CD14-positive monocyte (primary cell): ENCODE measurements at regions not wholly inside any gene's neighbourhood (a gene's known extent, or its start where the extent isn't known, plus 50 kb on each side); places are given as distances from the start of the nearest gene placed in this dataset.

ENCODE experiments used
- DNase-seq, 3 donors: peaks; one replicate each; pipeline ENCODE4 v3.0.0-alpha.2; 2011 to 2022
- H2AFZ ChIP-seq: 2 replicates; pipeline ENCODE4 v1.6.0; 2012; ENCODE audit warnings: mild to moderate bottlenecking, low read depth, low read length, inconsistent platforms; ENCODE audit not compliant: insufficient read depth, poor library complexity, severe bottlenecking
- H3K27ac ChIP-seq, 2 donors: 1 replicate in 1 of 2; 2 replicates in 1 of 2; pipeline ENCODE4 v1.5.1; 2012 to 2013; ENCODE audit warnings: low read length in 2 of 2, control low read depth in 1 of 2, inconsistent platforms in 1 of 2, low read depth in 1 of 2, mild to moderate bottlenecking in 1 of 2
- H3K27me3 ChIP-seq, 2 donors: one replicate each; pipeline versions ENCODE4 v1.6.0 to v1.6.1; 2011 to 2013; ENCODE audit warnings: low read length in 2 of 2; ENCODE audit not compliant: control insufficient read depth in 2 of 2, insufficient read depth in 2 of 2
- H3K36me3 ChIP-seq, 2 donors: replicated peaks in 1 of 2; 1 replicate in 1 of 2; 2 replicates in 1 of 2; pipeline versions ENCODE4 v1.5.1 to v1.6.1; 2012 to 2013; ENCODE audit warnings: low read length in 2 of 2, control low read depth in 1 of 2, inconsistent platforms in 1 of 2, mild to moderate bottlenecking in 1 of 2; ENCODE audit not compliant: insufficient read depth in 2 of 2, control insufficient read depth in 1 of 2
- H3K4me1 ChIP-seq, 2 donors: 1 replicate in 1 of 2; 2 replicates in 1 of 2; pipeline versions ENCODE4 v1.5.1 to v1.6.1; 2012 to 2013; ENCODE audit warnings: low read length in 2 of 2, control low read depth in 1 of 2, inconsistent platforms in 1 of 2, mild to moderate bottlenecking in 1 of 2, moderate library complexity in 1 of 2; ENCODE audit not compliant: insufficient read depth in 2 of 2, control insufficient read depth in 1 of 2
- H3K4me2 ChIP-seq: replicated peaks from 2 replicates; pipeline ENCODE3; 2012; ENCODE audit warnings: low read length, moderate library complexity, mild to moderate bottlenecking; ENCODE audit not compliant: poor library complexity, severe bottlenecking; ENCODE audit errors: extremely low read depth
- H3K4me3 ChIP-seq, 3 experiments: fragments of 200-600 bp in 1 of 3; sonication (generic) in 1 of 3; replicated peaks in 1 of 3; 1 replicate in 2 of 3; 2 replicates in 1 of 3; pipeline ENCODE4 v1.5.1; 2011 to 2013; ENCODE audit warnings: low read length in 3 of 3, mild to moderate bottlenecking in 3 of 3, control low read depth in 2 of 3, low read depth in 2 of 3, inconsistent platforms in 1 of 3, moderate library complexity in 1 of 3
- H3K79me2 ChIP-seq: 2 replicates; pipeline ENCODE4 v1.6.0; 2012; ENCODE audit warnings: mild to moderate bottlenecking, control low read depth, inconsistent platforms, low read length, moderate library complexity; ENCODE audit not compliant: insufficient read depth
- H3K9ac ChIP-seq: 2 replicates; pipeline ENCODE4 v1.6.0; 2017; ENCODE audit warnings: low read length, mild to moderate bottlenecking; ENCODE audit not compliant: insufficient read depth, poor library complexity, severe bottlenecking
- H3K9me3 ChIP-seq, 2 donors: replicated peaks in 1 of 2; 1 replicate in 1 of 2; 2 replicates in 1 of 2; pipeline versions ENCODE4 v1.5.1 to v1.6.1; 2012 to 2013; ENCODE audit warnings: low read length in 2 of 2, control low read depth in 1 of 2; ENCODE audit not compliant: control insufficient read depth in 1 of 2, insufficient read depth in 1 of 2
- H4K20me1 ChIP-seq: 2 replicates; pipeline ENCODE4 v1.6.0; 2012; ENCODE audit warnings: mild to moderate bottlenecking, low read length, control low read depth, moderate library complexity; ENCODE audit not compliant: insufficient read depth
- H3K27ac Mint-ChIP-seq, 7 donors: one replicate each; pipeline ENCODE4 v1.8.0; 2020; ENCODE audit warnings: mild to moderate bottlenecking in 7 of 7, mixed read lengths in 7 of 7, moderate library complexity in 6 of 7, inconsistent platforms in 2 of 7
- H3K27me3 Mint-ChIP-seq, 3 donors: one replicate each; pipeline ENCODE4 v1.8.0; 2021 to 2022; ENCODE audit warnings: low read depth in 3 of 3, mild to moderate bottlenecking in 3 of 3, mixed read lengths in 3 of 3, moderate library complexity in 3 of 3, inconsistent platforms in 1 of 3
- H3K36me3 Mint-ChIP-seq, 2 donors: one replicate each; pipeline ENCODE4 v1.8.0; 2020; ENCODE audit warnings: mixed read lengths in 2 of 2, inconsistent platforms in 1 of 2, mild to moderate bottlenecking in 1 of 2
- H3K4me1 Mint-ChIP-seq: one replicate; pipeline ENCODE4 v1.8.0; 2020; ENCODE audit warnings: mild to moderate bottlenecking, mixed read lengths
- H3K4me3 Mint-ChIP-seq, 2 donors: one replicate each; pipeline ENCODE4 v1.8.0; 2020; ENCODE audit warnings: mild to moderate bottlenecking in 2 of 2, mixed read lengths in 2 of 2, moderate library complexity in 1 of 2
- H3K9me3 Mint-ChIP-seq, 7 donors: one replicate each; pipeline ENCODE4 v1.8.0; 2020 to 2022; ENCODE audit warnings: mixed read lengths in 7 of 7, mild to moderate bottlenecking in 6 of 7, moderate library complexity in 6 of 7, inconsistent platforms in 2 of 7
- WGBS: methylation state at CpG from one replicate; pipeline ENCODE4 v1.1.5; 2013; ENCODE audit warnings: missing lambda C conversion rate; ENCODE audit not compliant: insufficient coverage; 5-methylcytosine and 5-hydroxymethylcytosine counted together
- intact Hi-C, 2 donors: fragments of 100-400 bp; cut with micrococcal nuclease; formaldehyde crosslinking; loops; one replicate each; pipeline versions ENCODE4 v1.15.0 to v1.15.1; 2023
- TF ChIP-seq, protein P1 (sequence below): fragments of 200-600 bp; IDR thresholded peaks from one replicate; pipeline ENCODE4 v1.8.0; 2022; ENCODE audit warnings: antibody characterized with exemption, mild to moderate bottlenecking

DNA sequence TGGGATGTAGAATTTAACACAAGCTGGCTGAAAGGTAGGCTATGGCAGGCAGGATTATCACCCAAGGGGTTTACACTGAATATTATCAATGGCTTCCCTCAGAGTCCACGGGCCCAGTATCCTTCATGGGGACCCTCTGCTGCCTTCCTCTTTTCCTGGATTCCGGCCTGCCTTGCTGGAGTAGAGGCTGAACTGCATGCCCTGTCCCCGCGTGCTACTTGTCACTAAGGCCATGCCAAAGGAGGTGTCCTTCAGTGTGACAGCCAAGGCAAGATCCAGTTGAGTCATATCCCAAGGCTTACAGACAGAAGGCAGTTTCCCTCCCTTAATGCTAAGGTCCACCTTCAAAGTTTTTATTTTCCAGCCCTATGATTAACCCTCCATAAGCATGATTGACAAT lies 156.3 kb downstream of the CYP26B1 start:
- H3K36me3 Mint-ChIP-seq, result no peaks in the 10 kb centered on the region
- H3K27me3 ChIP-seq, result no peaks in the 10 kb centered on the region
- no peak overlapping the region for H3K4me3 ChIP-seq
- WGBS, result 96% methylated on average over 4 of the region's 4 CpGs
- H3K27ac Mint-ChIP-seq, result no peak overlapping the region
- no peak overlapping the region for H3K4me3 Mint-ChIP-seq
- no peak overlapping the region for H2AFZ ChIP-seq
- no peaks in the 10 kb centered on the region for H3K79me2 ChIP-seq
- no peak overlapping the region for H3K4me2 ChIP-seq
- no peak overlapping the region for H3K27ac ChIP-seq
- no peaks in the 10 kb centered on the region for H3K4me1 ChIP-seq
- H3K9me3 Mint-ChIP-seq, result peaks cover 0 to 5% (median 0%) of the 10 kb centered on the region in 7 donors
- intact Hi-C loops, result no loop called here
- TF ChIP-seq, protein P1, sequence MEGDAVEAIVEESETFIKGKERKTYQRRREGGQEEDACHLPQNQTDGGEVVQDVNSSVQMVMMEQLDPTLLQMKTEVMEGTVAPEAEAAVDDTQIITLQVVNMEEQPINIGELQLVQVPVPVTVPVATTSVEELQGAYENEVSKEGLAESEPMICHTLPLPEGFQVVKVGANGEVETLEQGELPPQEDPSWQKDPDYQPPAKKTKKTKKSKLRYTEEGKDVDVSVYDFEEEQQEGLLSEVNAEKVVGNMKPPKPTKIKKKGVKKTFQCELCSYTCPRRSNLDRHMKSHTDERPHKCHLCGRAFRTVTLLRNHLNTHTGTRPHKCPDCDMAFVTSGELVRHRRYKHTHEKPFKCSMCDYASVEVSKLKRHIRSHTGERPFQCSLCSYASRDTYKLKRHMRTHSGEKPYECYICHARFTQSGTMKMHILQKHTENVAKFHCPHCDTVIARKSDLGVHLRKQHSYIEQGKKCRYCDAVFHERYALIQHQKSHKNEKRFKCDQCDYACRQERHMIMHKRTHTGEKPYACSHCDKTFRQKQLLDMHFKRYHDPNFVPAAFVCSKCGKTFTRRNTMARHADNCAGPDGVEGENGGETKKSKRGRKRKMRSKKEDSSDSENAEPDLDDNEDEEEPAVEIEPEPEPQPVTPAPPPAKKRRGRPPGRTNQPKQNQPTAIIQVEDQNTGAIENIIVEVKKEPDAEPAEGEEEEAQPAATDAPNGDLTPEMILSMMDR, result no peak
- H3K27me3 Mint-ChIP-seq, result peaks cover 0 to 8% (median 7%) of the 10 kb centered on the region in 3 donors
- no peaks in the 10 kb centered on the region for H3K36me3 ChIP-seq
- no peaks in the 10 kb centered on the region for H3K4me1 Mint-ChIP-seq
- DNase-seq, result no peak
- H3K9ac ChIP-seq, result no peak overlapping the region
- H3K9me3 ChIP-seq, result no peaks in the 10 kb centered on the region
- H4K20me1 ChIP-seq, result no peaks in the 10 kb centered on the region

DNA sequence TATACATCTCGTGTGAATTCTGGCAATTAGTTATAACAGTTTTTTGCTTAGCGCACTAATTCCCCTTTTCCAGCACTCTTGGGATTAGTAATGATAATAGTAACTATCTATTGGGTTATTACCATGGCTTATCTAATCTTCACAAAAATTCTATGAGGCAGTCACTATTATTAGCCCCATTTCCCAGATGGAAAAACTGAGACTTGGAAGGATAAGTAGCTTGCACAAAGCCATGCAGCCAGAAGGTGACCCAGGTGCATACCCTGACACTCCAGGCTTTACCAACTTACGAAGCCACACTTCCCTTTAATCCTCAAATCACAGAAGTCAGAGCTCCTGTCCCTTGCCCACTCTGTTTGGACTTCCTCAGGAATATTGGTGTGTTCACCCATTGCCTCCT lies 156.8 kb downstream of the CYP26B1 start:
- Mint-ChIP-seq H3K9me3 (peaks cover 0 to 5% (median 0%) of the 10 kb centered on the region in 7 donors), H3K36me3 (no peaks in the 10 kb centered on the region), H3K4me3 (no peak overlapping the region), H3K27ac (no peak overlapping the region), H3K4me1 (no peaks in the 10 kb centered on the region), H3K27me3 (peaks cover 0 to 8% (median 7%) of the 10 kb centered on the region in 3 donors)
- H2AFZ ChIP-seq, result no peak overlapping the region
- intact Hi-C loops, result no loop called here
- H3K4me3 ChIP-seq, result no peak overlapping the region
- no peak overlapping the region for H3K4me2 ChIP-seq
- H3K9ac ChIP-seq, result no peak overlapping the region
- TF ChIP-seq, protein P1, result no peak
- no peak for DNase-seq
- no peaks in the 10 kb centered on the region for H4K20me1 ChIP-seq
- no peaks in the 10 kb centered on the region for H3K9me3 ChIP-seq
- H3K36me3 ChIP-seq, result no peaks in the 10 kb centered on the region
- no peak overlapping the region for H3K27ac ChIP-seq
- H3K79me2 ChIP-seq, result no peaks in the 10 kb centered on the region
- WGBS, result 75% methylated on average over 1 of the region's 3 CpGs
- H3K27me3 ChIP-seq, result no peaks in the 10 kb centered on the region
- no peaks in the 10 kb centered on the region for H3K4me1 ChIP-seq
